HG02642 (cell line): ENCODE measurements at regions not wholly inside any gene's neighbourhood (a gene's known extent, or its start where the extent isn't known, plus 50 kb on each side); places are given as distances from the start of the nearest gene placed in this dataset.
"Not testable (repeated sequence)": the region's sequence is repeated elsewhere in the genome, so short reads cannot be mapped to it uniquely, and the experiment has no call there.

ENCODE experiments used
- ATAC-seq: cut with Tn5 transposase; IDR thresholded peaks from one replicate; pipeline ENCODE4 v1.9.1; 2021; ENCODE audit warnings: mild to moderate bottlenecking; ENCODE audit not compliant: unreplicated experiment, poor library complexity

DNA sequence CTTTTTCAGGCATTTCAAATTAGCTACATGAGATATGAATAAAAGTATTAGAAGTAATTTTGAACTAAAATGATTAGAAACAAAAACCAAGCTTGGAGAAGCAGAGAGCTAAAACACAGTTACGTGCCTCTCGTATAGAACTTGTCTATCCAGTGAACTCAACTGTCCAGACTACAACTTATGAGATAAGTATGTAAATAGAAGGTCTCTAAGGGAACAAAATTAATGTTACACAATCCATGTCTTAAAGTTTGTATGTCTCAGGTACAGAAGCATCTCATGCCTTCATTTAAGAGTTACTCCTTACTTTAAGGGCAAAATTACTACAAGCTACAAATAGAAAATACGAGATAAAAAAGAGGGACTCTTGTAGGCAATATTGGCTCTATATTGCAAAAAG lies 316.8 kb downstream of the CETN3 start:
- no peak for ATAC-seq

DNA sequence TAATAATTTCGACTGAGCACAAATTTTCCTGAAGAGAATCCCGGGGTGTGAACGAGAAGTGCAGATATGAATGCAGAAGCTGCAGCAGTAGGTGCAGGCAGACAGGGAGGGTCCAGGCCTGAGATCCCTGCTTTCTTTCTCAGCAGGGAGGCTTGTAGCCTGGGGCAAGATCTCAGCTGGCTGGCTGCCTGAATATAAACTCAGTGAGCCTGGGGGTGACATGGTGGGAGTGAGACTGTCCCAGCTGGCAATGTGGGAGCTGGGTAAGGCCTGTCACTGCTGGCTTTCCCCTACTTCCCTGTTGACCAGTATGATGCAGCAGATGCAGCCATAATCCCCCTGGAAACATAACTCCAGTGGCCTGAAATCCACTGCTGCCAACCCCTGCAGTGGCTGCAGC lies 325.2 kb downstream of the CETN3 start:
- ATAC-seq: no peak

DNA sequence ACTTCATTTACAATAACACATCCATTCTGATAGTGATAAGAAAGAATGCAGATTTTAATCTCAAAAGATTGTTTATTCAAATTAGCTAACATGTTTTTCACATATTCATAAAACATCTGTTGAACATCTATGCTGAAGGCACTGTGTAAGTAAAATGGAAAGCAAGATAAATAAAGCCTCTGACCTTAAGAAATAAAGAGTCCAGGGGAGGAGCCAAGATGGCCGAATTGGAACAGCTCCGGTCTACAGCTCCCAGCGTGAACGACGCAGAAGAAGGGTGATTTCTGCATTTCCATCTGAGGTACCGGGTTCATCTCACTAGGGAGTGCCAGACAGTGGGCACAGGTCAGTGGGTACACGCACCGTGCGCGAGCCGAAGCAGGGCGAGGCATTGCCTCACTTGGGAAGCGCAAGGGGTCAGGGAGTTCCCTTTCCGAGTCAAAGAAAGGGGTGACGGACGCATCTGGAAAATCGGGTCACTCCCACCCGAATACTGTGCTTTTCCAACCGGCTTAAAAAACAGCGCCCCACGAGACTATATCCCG lies 336.5 kb downstream of the CETN3 start:
- ATAC-seq: not testable (repeated sequence)

DNA sequence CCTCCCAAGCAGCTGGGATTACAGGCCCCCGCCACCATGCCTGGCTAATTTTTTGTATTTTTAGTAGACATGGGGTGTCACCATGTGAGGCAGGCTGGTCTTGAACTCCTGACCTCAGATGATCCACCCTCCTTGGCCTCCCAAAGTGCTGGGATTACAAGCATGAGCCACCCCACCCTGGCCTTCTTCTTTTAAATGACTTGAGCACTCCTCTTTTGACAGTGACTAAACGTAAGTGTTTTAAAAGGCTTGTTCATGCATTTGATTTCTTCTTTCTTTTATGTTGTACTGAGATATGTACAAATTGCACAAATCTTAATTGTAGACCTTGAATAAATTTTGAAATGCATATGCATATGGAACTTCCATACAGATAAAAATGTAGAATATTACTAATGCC lies 337.9 kb downstream of the CETN3 start:
- ATAC-seq: no peak

DNA sequence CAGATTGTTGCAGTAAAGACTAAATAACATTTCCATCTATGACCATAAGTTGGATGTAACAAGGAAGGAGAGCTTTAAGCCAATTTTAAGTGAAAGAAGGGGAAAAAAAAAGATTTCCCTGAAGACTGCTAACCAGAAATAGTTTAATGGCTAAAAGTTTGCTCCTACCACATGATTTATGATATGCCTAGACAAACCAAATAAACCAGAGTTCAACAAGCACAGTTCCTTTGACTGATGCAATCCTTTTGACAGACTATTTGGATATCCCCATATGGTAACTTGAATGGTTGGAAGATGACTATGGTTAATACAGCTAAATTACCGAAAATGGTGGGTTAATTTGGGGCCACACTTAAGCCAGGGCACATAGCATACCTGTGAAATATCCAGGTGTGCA lies 338.5 kb downstream of the CETN3 start:
- ATAC-seq: no peak

DNA sequence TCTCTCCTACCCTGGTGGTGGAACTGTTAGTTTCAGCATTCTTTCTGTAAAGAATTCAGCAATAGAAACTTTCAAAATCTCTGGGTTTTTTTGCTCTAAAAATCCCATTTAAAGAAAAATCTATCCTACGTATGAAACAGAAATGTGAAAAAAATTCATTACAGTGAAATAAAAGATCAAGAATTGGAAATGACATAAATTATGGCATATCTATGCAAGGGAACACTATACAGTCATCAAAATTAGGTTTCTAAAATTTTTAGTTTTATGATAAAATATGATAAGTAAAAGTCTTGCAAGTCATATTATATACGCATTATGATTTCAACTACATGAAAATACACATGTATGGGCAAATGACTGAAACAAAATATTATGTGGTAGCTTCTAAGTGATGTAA lies 342.6 kb downstream of the CETN3 start:
- ATAC-seq: no peak

DNA sequence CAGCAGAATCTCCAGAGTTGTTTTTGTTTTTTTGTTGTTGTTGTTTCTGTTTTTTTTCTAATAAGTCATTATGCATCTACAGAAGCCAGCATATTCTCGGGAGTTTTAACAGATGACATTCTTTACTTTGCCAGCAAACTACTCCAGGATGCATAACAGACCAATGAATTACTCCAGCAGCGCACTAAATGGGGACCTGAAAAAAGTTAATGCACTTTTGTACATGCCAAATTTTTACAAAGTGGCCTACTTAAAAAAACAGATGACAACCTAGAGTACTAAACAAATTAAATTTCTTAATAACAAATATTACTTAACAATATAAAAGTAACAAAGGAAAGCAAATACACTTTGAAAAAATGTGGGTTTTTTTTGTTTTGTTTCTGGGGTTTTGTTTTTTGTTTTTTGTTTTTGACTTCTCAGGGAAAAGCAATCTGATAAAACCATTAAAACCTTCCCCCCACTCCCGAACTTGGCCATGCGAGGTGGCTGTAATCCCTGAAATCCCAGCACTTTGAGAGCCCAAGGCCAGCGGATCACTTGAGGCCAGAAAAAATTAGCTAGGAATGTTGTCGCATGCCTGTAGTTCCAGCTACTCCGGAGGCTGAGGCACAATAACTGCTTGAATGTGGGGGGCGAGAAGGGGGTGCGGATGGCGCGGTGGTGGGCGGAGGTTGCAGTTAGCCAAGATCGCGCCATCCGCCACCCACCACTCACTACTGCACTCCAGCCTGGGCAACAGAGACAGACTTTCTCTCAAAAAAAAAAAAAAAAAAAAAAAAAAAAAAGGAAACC lies 352.4 kb downstream of the CETN3 start:
- no peak for ATAC-seq

DNA sequence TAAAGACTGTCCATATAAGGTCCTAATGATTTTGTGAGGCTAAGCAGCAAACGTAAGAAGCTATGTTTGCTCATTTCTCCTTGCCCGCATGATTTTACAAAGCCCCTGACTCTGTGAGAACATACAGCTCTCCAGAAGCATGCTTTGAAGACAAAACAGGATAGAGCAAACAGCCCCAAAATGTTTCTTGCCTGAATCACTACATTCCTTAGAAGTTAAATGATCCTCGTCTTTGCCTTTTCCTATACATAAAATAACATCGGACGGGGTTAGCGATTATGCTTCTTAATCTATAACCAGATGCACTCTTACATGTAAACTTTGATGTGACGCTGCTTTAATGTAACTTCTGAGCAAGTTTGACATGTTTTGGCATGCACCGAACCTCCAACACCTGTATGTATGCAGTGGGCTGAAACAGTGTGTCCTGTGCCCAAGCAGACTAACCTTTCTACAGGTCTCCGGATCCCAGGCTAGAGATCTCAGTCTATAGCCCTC lies 353.7 kb downstream of the CETN3 start:
- ATAC-seq: no peak

DNA sequence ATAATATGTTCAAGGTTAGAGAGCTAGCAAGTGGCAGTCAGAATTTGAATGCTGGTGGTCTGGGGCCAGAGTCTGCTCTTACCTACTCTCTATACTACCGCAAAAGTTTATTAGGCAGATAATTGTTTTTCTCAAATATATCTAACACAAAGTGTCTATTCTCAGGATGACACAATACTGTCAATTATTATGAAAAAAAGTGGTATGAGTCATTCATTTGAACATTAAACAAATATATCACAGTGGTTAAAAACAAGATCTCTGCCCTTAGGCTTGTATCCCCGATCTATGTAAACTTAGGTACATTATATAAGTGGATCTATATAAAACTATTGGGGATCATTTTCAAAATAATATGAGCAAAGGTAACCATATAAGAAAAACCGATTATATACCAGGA lies 354.9 kb downstream of the CETN3 start:
- no peak for ATAC-seq

DNA sequence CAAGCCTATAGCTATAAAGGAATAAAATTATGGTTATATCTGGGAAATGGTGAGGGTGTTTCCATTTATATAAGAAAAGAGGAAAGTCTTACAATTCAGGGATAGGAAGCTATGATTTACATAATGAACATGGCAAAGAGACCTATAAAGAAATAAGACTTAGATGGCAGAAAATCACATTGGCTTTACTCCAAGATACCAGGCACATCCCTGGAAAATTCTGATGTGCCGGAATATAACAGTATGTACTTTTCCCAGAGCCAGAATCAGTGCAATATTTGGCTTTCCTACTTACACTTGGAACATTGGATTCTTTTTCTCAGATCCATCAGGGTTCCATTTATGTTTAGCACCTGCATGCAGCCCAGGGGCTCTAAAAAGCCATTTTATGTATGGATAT lies 357.8 kb downstream of the CETN3 start:
- no peak for ATAC-seq

DNA sequence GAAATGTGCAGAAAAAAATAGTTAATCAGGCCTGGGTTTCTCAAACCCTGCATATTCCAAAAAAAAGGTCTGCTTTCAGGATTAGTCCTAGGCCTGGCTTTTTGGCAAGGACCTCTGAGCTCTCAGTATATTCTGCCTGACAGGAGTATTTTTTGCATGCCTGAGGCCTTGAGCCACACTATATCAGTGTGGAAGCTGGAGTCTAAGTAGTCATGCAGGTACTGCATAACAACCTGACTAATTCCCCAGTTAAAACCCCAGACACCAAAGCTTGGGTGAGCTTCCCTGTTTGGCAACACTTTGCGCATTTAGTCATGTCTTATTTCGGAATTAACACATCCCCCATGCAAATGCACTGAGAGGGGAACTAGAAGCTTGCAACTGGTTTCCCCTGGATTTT lies 359.5 kb downstream of the CETN3 start:
- no peak for ATAC-seq

DNA sequence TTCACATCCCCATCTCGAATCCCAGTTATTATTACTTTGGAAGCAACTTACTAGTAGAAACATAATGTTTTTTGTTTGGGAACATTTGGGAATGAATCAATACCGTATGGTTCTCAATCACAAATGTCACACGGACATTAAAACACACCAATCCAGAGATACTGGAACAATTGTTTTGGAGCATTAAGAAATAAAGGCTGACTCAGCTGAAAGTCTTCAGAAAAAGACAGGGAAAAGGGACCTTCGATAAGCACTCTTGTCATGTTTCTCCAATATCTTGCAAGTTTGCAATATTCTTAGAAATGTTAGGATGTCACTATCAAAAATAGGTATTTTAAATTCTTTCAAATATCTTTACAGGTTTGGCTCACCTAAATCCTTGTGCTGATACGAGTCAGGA lies 362.4 kb downstream of the CETN3 start:
- no peak for ATAC-seq

DNA sequence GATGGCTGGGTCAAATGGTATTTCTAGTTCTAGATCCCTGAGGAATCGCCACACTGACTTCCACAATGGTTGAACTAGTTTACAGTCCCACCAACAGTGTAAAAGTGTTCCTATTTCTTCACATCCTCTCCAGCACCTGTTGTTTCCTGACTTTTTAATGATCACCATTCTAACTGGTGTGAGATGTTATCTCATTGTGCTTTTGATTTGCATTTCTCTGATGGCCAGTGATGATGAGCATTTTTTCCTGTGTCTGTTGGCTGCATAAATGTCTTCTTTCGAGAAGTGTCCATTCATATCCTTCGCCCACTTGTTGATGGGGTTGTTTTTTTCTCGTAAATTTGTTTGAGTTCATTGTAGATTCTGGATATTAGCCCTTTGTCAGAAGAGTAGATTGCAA lies 369.5 kb downstream of the CETN3 start:
- not testable (repeated sequence) for ATAC-seq

DNA sequence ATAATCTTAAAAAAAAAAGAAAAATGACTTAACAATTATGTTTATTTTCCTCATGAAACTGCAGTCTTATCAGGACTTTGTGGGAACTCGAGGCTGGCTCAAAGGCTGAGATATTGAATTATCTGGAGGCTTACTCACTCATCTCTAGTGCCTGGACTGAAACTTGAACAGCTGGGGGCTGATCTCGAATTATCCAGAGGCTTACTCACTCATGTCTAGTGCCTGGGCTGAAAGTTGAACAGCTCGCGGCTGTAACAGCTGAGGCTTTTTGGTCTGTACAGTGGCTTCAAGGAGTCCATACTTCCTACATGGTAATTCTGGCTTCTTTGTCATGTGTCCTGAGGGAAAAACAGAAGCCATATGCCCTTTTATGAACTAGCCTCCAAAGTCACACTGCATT lies 371.9 kb downstream of the CETN3 start:
- ATAC-seq: no peak

DNA sequence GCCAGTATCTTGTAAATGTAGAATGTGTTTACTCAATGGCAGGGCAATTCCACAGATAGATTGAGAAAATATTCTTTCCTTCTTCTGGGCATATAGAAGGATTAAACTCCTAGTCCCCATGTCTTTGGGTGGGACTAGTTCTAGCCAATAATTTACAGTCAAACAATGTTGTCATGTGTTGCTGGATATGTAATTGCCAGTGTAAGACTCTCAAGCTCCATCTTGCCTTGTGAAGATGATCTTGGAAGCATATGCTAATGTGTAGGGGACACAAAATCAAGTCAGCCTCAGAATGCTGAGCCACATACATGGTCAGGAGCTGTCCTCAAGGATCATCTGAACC lies 386.9 kb downstream of the CETN3 start:
- peak; percentile 48 for ATAC-seq

DNA sequence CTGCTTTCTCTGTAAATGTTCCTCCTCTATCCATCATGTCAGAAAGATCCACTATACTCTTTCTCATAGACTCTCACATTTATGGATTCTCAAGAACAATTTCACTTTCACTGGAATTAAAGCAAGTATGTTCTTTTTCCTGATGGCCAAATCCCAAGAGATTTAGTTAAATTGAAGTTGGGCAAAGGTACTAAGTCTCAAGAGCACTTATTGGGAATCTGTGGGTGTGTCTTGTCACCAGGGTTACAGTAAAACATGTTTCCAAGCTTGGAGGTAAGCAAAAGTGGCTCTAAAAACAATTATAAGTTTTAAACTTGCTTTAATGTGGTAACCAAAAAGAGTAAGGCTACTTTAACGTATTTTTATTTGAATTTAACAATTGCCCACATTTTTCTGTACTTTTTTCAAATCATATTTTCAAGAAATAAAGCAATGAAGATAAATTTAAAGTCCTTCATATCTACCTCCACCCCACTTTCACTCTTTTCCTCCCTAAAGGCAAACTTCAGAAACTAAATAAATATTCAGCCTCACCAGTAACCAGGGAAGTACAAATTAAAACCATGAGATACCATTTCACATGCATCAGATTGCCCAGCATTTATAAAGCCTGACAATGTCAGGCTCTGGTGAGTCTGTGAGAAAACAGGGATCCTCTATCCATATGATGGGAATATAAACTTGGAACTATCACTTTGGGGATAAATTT lies 387.4 kb downstream of the CETN3 start:
- no peak for ATAC-seq

DNA sequence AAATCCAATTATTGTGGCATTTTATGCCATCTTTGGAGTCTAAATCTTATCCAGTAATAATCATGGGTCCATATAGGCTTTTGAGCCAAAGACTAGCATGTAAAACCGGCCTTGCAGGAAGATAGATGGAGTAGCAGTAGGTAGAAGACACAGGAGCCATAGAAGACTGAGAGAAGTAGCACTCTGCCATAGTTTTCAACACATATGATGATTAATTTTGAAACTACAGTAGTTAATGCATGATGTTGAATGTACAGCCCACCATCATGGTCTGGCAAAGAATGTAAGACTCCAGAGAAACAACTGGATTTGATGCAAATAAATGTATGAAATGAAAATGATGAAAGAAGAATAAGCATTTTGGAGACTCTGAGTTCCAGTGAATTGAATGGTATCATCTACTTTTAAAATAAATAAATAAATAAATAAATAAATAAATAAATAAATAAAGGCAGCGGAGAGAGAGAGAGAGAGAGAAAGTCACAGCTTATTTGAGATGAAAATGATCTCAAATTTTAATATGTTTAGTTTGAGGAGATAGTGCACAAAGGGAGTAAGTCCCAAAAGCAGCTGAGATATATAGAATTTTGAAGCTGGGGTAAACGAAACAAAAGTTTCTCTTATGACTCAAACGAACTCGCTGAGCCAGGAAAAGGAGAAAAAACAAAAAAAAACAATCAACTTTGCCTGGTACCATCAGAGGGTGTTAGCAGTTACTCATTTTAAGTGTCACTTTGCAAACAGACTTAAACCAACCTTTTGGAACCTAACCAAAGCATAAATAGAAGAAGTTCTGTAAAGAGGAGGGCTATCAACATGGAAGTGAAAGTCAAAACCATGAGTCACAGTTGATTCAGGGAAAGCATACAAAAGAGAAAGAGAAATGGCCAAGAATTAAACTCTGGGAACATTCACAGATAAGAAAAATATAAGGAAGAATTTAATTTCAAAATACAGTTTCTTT lies 388.7 kb downstream of the CETN3 start:
- peak; percentile 92 for ATAC-seq

DNA sequence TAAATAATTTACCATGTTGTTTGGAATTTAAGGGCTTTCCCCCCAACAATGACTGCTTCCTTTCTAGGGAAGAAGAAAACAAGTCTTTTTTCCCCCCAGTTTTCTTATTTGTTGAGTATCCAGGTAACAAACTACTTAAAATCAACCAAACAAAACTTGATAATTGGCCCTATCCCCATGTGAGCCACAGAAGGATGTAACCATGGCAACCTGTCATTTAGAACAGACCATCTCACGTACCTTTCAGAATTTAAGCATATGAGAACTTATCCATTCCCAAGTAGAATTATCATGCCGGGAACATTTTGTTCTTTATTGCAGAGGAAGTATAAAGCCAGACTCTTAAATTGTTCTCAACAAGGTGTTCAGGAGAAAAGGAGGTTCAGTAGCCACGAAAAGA lies 392.3 kb downstream of the CETN3 start:
- ATAC-seq: no peak

DNA sequence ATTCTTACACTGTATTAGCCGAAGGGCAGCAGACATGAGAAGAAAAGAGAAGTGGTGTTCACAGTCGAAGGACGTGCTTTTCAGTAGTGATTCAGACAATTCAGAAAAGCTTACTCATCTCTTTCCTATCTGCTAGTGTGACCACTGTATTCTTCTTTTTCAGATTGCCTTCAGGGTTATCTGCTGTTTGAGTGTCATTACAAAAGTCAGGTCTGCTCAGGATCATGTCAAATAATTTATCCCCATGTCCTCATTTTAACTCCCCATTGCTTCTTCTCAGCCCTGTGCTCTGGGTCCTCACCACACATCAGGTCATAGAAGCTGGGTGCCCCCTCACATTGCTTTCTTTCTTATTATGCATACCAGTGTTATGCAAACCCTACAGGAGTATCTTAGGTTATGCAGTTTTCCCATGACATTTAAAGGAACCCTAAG lies 394.0 kb downstream of the CETN3 start:
- ATAC-seq: peak; percentile 82

DNA sequence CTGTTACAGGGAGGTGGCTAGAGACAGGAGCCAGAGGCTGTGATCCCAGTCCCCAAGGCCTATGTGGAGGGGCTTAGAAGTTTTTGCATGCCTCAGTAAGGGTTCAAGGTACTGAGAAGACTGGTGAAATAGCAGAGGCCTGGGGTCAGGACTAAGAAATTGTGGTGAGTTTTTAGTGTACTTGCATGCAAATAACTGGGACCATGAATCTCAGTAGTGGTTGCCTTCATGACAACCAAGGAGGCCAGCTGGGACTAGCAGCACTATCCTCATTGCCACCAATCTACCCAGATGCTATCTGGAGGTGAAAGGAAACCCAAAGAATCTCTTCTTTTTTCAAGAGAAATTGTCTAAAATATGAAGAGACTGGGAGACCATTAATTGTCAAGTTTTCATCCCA lies 395.1 kb downstream of the CETN3 start:
- ATAC-seq: peak; percentile 92
